ENCODE measurements at regions not wholly inside any gene's neighbourhood (a gene's known extent, or its start where the extent isn't known, plus 50 kb on each side); places are given as distances from the start of the nearest gene placed in this dataset.

GRCh38 chr12:69045430-69045829 is 112.5 kb upstream of the CPM start:
- TF ChIP-seq CTCF (IDR thresholded peaks at IDR 0.05) (no peak), POLR2A (IDR thresholded peaks at IDR 0.05) (no peak)
